ENCODE measurements at regions not wholly inside any gene's neighbourhood (a gene's known extent, or its start where the extent isn't known, plus 50 kb on each side); places are given as distances from the start of the nearest gene placed in this dataset.

- Histone ChIP-seq H3K27me3 (ENCODE audit: insufficient read depth in 3 of 3, low read length in 2 of 3) (no peaks in the 10 kb centered on the region), H3K4me1 (no peaks in the 10 kb centered on the region), H3K36me3 (ENCODE audit: insufficient read depth in 1 of 2, low read depth in 1 of 2) (no peaks in the 10 kb centered on the region), H3K27ac (no peak overlapping the region), H3K4me3 (no peak overlapping the region), H3K9me3 (no peaks in the 10 kb centered on the region)
- intact Hi-C loops (cut with DNase I), result no loop called here
- TF ChIP-seq, protein P1, sequence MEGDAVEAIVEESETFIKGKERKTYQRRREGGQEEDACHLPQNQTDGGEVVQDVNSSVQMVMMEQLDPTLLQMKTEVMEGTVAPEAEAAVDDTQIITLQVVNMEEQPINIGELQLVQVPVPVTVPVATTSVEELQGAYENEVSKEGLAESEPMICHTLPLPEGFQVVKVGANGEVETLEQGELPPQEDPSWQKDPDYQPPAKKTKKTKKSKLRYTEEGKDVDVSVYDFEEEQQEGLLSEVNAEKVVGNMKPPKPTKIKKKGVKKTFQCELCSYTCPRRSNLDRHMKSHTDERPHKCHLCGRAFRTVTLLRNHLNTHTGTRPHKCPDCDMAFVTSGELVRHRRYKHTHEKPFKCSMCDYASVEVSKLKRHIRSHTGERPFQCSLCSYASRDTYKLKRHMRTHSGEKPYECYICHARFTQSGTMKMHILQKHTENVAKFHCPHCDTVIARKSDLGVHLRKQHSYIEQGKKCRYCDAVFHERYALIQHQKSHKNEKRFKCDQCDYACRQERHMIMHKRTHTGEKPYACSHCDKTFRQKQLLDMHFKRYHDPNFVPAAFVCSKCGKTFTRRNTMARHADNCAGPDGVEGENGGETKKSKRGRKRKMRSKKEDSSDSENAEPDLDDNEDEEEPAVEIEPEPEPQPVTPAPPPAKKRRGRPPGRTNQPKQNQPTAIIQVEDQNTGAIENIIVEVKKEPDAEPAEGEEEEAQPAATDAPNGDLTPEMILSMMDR (IDR thresholded peaks at IDR 0.05), result no peak
- ATAC-seq (no peak), DNase-seq (no peak)
- WGBS, 3 donors, result 21 to 67% (median 50%) methylated on average over 2 of the region's 2 CpGs
These were observed 305.1 kb upstream of the MGAT5 start for GRCh38 chr2:133948610-133949290.

GRCh38 chr2:133949595-133949994, 304.3 kb upstream of the MGAT5 start:
- 78 to 81% (median 79%) methylated on average over 3 of the region's 3 CpGs for WGBS, 3 donors
- H3K4me3 ChIP-seq, result no peak overlapping the region
- H3K4me1 ChIP-seq, result no peaks in the 10 kb centered on the region
- ATAC-seq (no peak), DNase-seq (no peak)
- intact Hi-C loops (cut with DNase I), result no loop called here
- TF ChIP-seq, protein P1 (IDR thresholded peaks at IDR 0.05), result no peak
- H3K27me3 ChIP-seq (ENCODE audit: insufficient read depth in 3 of 3, low read length in 2 of 3), result no peaks in the 10 kb centered on the region
- no peak overlapping the region for H3K27ac ChIP-seq
- no peaks in the 10 kb centered on the region for H3K9me3 ChIP-seq
- H3K36me3 ChIP-seq (ENCODE audit: insufficient read depth in 1 of 2, low read depth in 1 of 2), result no peaks in the 10 kb centered on the region

DNA sequence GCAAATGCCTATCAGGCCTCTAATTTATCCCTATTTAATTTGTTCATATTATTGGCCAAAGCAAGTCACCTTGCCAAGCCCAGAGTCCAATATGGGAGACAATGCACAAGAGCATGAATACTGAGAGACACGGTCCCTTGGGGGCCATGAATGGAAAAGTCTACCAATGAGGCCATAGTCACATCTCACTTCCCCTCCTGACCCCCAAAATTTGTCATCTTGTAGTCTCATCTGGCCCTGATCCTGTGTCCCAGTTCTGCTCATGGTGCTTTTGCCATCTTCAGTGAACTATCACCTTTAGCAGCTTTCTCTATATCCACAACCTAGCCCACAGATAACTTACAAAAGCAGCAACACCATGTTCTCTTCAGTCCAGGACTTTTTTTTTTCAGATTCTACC, 302.7 kb upstream of the MGAT5 start:
- intact Hi-C loops (cut with DNase I), result no loop called here

GRCh38 chr2:133952420-133952819, 301.5 kb upstream of the MGAT5 start:
- no peak for ATAC-seq
- WGBS, 3 donors, result 64 to 92% (median 86%) methylated on average over 2 of the region's 2 CpGs
- intact Hi-C loops (cut with DNase I), result no loop called here
- TF ChIP-seq, protein P1 (IDR thresholded peaks at IDR 0.05), result no peak
- no peaks in the 10 kb centered on the region for H3K36me3 ChIP-seq (ENCODE audit: insufficient read depth in 1 of 2, low read depth in 1 of 2)
- peaks cover 0 to 7% (median 0%) of the 10 kb centered on the region in 3 donors for H3K27me3 ChIP-seq (ENCODE audit: insufficient read depth in 3 of 3, low read length in 2 of 3)
- DNase-seq, result no peak
- no peaks in the 10 kb centered on the region for H3K9me3 ChIP-seq
- H3K27ac ChIP-seq, result no peak overlapping the region
- H3K4me1 ChIP-seq, result no peaks in the 10 kb centered on the region
- no peak overlapping the region for H3K4me3 ChIP-seq

More for the DNA sequence above, 302.7 kb upstream of the MGAT5 start:
- Histone ChIP-seq H3K36me3 (ENCODE audit: insufficient read depth in 1 of 2, low read depth in 1 of 2) (no peaks in the 10 kb centered on the region), H3K9me3 (no peaks in the 10 kb centered on the region), H3K27me3 (ENCODE audit: insufficient read depth in 3 of 3, low read length in 2 of 3) (peaks cover 0 to 2% (median 0%) of the 10 kb centered on the region in 3 donors), H3K4me3 (no peak overlapping the region), H3K27ac (no peak overlapping the region), H3K4me1 (no peaks in the 10 kb centered on the region)
- ATAC-seq, result no peak
- WGBS, 3 donors, result 88 to 95% (median 94%) methylated on average over 1 of the region's 1 CpG
- DNase-seq, result no peak
- TF ChIP-seq, protein P1 (IDR thresholded peaks at IDR 0.05), result no peak

DNA sequence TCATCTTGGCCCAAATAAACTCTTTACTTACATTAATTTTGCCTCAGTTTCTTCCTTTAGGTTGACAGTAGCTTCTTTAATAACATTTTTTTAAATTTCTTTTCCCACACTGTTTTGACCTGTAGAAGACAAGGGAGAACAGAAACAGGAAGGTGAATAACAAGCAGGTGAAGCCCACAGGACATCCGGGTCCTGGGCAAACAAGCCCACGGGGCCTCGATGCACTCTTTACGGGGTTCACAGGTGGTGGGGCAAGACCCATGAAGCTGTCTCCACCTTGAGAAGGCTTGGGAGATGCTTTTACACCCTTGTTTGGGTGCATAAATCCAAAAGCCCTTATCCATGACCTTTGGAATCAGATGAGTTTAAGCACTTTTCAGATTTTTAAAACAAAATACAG, 301.0 kb upstream of the MGAT5 start:
- H3K4me1 ChIP-seq, result no peaks in the 10 kb centered on the region
- WGBS, 3 donors, result 85 to 91% (median 89%) methylated on average over 4 of the region's 4 CpGs
- H3K27ac ChIP-seq, result no peak overlapping the region
- no peaks in the 10 kb centered on the region for H3K36me3 ChIP-seq (ENCODE audit: insufficient read depth in 1 of 2, low read depth in 1 of 2)
- ATAC-seq (no peak), DNase-seq (no peak)
- no peaks in the 10 kb centered on the region for H3K9me3 ChIP-seq
- H3K27me3 ChIP-seq (ENCODE audit: insufficient read depth in 3 of 3, low read length in 2 of 3), result peaks cover 0 to 9% (median 0%) of the 10 kb centered on the region in 3 donors
- H3K4me3 ChIP-seq, result no peak overlapping the region
- intact Hi-C loops (cut with DNase I), result no loop called here
- TF ChIP-seq, protein P1 (IDR thresholded peaks at IDR 0.05), result no peak

Data from psoas muscle (tissue), 7 donors.